Hematopoietic multipotent progenitor cell treated with erythropoietin and hydrocortisone succinate and interleukin-3 and kit ligand, for 8 days (in vitro differentiated cells): ENCODE measurements at regions not wholly inside any gene's neighbourhood (a gene's known extent, or its start where the extent isn't known, plus 50 kb on each side); places are given as distances from the start of the nearest gene placed in this dataset.
"Not testable (repeated sequence)": the region's sequence is repeated elsewhere in the genome, so short reads cannot be mapped to it uniquely, and the experiment has no call there.

ENCODE experiments used
- DNase-seq: peaks from one replicate; pipeline ENCODE4 v3.0.0-alpha.2; 2015

GRCh38 chr1:178020968-178021640, 51.2 kb upstream of the SEC16B start:
- DNase-seq, result no peak

- DNase-seq, result no peak
Observed at GRCh38 chr1:178021950-178022349, 52.1 kb upstream of the SEC16B start.

- DNase-seq, result no peak
Observed at GRCh38 chr1:178023181-178023618, 53.3 kb upstream of the SEC16B start.

GRCh38 chr1:178024504-178024903, 54.6 kb upstream of the SEC16B start:
- DNase-seq, result no peak

DNA sequence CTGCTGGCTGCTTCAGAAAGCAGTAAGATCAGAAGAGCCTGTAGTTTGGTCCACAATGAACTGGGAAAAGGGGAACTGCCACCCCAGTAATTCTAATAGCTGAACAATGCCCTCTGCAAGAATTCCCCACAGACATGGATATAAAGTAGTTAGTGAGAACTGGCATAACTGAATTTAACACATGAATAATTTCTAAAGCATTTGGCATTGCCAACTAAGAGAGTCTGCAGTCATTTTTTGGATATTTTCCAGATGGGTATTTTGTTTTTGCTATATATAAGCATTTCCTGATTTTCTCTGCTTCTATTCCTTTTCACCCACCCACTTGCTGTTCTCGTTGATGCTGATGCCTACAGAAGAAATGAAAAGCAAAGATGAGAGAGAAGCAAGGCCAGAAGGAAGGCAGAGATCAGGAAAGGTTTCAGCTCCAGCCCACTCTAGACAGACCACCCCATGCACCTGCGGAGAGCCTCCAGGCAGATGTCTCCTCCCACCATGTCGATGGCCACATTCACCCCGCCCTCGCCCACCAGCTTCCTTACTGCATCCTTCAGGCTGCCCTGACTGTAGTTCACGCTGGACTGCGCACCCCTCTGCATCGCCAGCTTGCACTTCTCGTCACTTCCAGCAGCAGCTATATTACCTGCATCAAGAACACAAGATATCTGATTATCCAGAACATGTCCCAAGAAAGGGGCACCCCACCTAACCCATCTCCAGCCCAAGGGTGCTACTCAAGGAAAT, 55.9 kb upstream of the SEC16B start:
- no peak for DNase-seq

DNA sequence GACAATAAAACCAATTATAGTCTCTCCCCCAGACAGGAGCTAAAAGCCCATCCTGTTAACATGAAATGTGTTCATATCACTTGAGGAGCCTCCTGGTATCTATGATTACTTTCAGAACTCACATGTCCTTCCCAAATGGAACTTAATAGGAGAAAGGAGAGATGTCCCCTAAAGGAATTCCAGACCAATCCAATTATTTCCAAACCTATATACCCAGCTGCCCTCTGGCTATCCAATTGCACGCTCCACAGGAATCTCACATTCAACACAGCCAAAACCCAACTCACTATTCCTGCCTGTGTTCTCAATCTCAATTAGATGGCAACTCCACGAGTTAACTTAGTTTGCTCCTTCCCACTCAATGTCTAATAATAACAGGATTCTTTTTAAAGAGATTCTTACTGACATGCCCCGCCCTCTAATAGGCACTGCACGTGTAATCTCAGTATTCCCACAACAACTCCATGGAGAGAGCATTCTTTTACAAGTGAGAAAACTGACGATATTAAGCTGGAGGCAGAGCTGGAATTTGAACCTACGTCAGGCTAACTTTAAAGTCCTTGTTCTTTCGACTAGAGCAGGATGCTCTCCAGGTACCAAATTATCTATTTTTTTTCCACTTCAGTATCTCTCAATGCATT, 59.1 kb upstream of the SEC16B start:
- no peak for DNase-seq

GRCh38 chr1:178030467-178030866, 60.6 kb upstream of the SEC16B start:
- no peak for DNase-seq

- peak; percentile 87 for DNase-seq
Observed at GRCh38 chr1:178031856-178032320, 62.0 kb upstream of the RASAL2 start.

GRCh38 chr1:178033019-178033418, 60.9 kb upstream of the RASAL2 start:
- DNase-seq, result no peak

- DNase-seq, result no peak
Observed at GRCh38 chr1:178034676-178035075, 59.2 kb upstream of the RASAL2 start.

- DNase-seq, result no peak
Observed at GRCh38 chr1:178036090-178036489, 57.8 kb upstream of the RASAL2 start.

DNA sequence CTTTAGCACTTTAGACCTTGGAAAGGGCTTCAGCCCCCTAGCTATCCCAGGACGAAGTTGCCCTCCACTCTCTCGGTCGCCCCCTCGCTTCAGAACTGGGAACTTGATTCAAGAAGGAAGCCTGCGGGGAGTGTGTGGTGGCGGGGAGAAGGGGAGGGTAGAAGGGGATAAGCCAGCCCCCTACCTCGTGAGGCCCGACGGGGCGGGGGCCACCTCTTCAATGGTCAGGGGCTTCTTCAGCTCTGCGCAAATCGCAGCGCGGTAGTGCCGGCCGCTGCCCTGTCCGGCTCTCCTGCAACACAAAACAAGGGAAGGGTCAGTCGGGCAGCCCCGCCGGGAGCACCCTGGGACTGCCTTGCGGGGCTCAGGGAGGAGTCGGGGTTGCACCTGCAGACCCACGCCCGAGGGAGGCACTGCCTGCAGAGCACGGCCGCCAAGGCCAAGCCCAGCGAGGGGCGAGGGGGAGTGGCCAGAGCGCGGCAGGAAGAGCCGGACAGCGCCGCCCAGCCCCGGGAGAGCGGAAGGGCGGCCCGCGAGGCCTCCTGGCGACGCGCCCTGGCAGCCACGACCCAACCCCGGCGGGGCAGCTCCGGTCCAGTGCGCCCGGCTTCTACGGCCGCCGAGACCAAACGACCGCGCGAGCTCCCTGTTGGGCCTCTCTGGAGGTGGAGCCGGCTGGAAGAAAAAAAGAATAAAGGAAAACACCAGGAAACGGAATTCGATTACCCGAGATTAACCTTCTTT, 56.2 kb upstream of the RASAL2 start:
- DNase-seq, result peak; percentile 64

- peak; percentile 3 for DNase-seq
Observed at GRCh38 chr1:178038372-178038771, 55.5 kb upstream of the RASAL2 start.

DNA sequence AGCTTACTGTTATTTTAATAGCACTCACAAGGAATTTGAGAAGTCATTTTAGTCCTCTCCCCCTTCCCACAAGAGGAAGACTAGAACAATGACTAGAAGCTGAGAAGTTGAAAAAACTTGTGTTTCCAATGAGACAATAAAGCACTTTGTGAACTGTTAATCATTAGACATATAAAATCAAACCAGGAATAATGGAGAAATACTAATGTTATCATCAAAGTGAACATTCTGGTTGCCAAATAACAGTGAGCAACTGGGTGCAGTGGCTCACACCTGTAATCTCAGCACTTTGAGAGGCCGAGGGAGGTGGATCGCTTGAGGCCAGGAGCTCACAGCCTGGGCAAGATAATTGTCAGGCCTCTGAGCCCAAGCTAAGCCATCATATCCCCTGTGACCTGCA, 54.0 kb upstream of the RASAL2 start:
- DNase-seq, result no peak

DNA sequence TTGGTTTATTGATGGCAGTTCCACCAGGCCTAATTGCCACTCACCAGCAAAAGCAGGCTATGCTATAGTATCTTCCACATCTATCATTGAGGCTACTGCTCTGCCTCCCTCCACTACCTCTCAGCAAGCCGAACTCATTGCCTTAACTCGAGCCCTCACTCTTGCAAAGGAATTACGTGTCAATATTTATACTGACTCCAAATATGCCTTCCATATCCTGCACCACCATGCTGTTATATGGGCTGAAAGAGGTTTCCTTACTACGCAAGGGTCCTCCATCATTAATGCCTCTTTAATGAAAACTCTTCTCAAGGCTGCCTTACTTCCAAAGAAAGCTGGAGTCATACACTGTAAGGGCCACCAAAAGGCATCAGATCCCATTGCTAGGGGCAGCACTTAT, 50.0 kb upstream of the RASAL2 start:
- DNase-seq, result not testable (repeated sequence)
